H1 (cell line): ENCODE measurements at regions not wholly inside any gene's neighbourhood (a gene's known extent, or its start where the extent isn't known, plus 50 kb on each side); places are given as distances from the start of the nearest gene placed in this dataset.

ENCODE experiments used
- CHD2 ChIP-seq: IDR thresholded peaks from 2 replicates; pipeline ENCODE4 v1.6.1; 2012; ENCODE audit warnings: low read length, improper control_type of control experiment
- CTCF ChIP-seq, 3 experiments: IDR thresholded peaks; 1 replicate in 2 of 3; 2 replicates in 1 of 3; pipeline versions ENCODE4 v1.5.1 to v1.6.1; 2011; ENCODE audit warnings: low read length in 3 of 3, mild to moderate bottlenecking in 3 of 3, inconsistent platforms in 2 of 3, low read depth in 1 of 3, moderate library complexity in 1 of 3; ENCODE audit not compliant: insufficient read depth in 1 of 3; ENCODE audit errors: control extremely low read depth in 1 of 3
- EGR1 ChIP-seq: IDR thresholded peaks from 2 replicates; pipeline ENCODE4 v1.6.1; 2011; ENCODE audit warnings: low read depth, low read length, borderline replicate concordance
- EP300 ChIP-seq, 2 experiments: IDR thresholded peaks; 1 replicate in 1 of 2; 2 replicates in 1 of 2; pipeline ENCODE4 v1.6.1; 2011 to 2012; ENCODE audit warnings: low read depth in 2 of 2, low read length in 2 of 2, mild to moderate bottlenecking in 2 of 2, borderline replicate concordance in 1 of 2, inconsistent platforms in 1 of 2, moderate library complexity in 1 of 2
- EZH2 ChIP-seq: fragments of 200-600 bp; sonication (generic); IDR thresholded peaks from 2 replicates; pipeline ENCODE4 v1.7.1; 2012; ENCODE audit warnings: low read depth, mild to moderate bottlenecking, moderate library complexity, low read length, inconsistent platforms; ENCODE audit not compliant: severe bottlenecking
- GABPA ChIP-seq: IDR thresholded peaks from 2 replicates; pipeline ENCODE4 v1.6.1; 2011; ENCODE audit warnings: mild to moderate bottlenecking, low read length, moderate library complexity, borderline replicate concordance; ENCODE audit not compliant: insufficient read depth
- JUND ChIP-seq: IDR thresholded peaks from 2 replicates; pipeline ENCODE4 v1.6.1; 2011; ENCODE audit warnings: mild to moderate bottlenecking, improper control_type of control experiment, low read length
- KDM1A ChIP-seq: fragments of 200-600, 300-600 bp; sonication (generic); IDR thresholded peaks from 2 replicates; pipeline ENCODE4 v1.7.1; 2016; ENCODE audit warnings: mild to moderate bottlenecking, low read length, borderline replicate concordance
- POLR2A ChIP-seq, 2 experiments: IDR thresholded peaks; 1 replicate in 1 of 2; 2 replicates in 1 of 2; pipeline ENCODE4 v1.6.1; 2011; ENCODE audit warnings: low read depth in 2 of 2, low read length in 2 of 2, mild to moderate bottlenecking in 2 of 2; ENCODE audit errors: control extremely low read depth in 1 of 2
- TCF12 ChIP-seq: IDR thresholded peaks from 2 replicates; pipeline ENCODE4 v1.6.1; 2011; ENCODE audit warnings: low read depth, mild to moderate bottlenecking, low read length
- USF2 ChIP-seq: IDR thresholded peaks from 2 replicates; pipeline ENCODE4 v1.6.1; 2011; ENCODE audit warnings: low read length, improper control_type of control experiment
- YY1 ChIP-seq: IDR thresholded peaks from 2 replicates; pipeline ENCODE4 v1.6.1; 2011; ENCODE audit warnings: low read depth, mild to moderate bottlenecking, low read length

- no peak for TF ChIP-seq EGR1
- TF ChIP-seq CTCF (IDR thresholded peaks at IDR 0.05; ENCODE audit: control extremely low read depth in 1 of 3, insufficient read depth in 1 of 3, low read depth in 1 of 3, low read length in 3 of 3) = no peak
- no peak for TF ChIP-seq POLR2A (IDR thresholded peaks at IDR 0.05; ENCODE audit: control extremely low read depth in 1 of 2, low read depth in 2 of 2, low read length in 2 of 2)
- TF ChIP-seq JUND = no peak
- no peak for TF ChIP-seq KDM1A
- TF ChIP-seq GABPA = no peak
- TF ChIP-seq YY1 = no peak
- no peak for TF ChIP-seq EP300 (IDR thresholded peaks at IDR 0.05; ENCODE audit: borderline replicate concordance in 1 of 2, low read depth in 2 of 2, low read length in 2 of 2)
- TF ChIP-seq TCF12 = no peak
- TF ChIP-seq CHD2 = no peak
- no peak for TF ChIP-seq EZH2
- no peak for TF ChIP-seq USF2
Observed at GRCh38 chr6:165762125-165762524, 99.1 kb upstream of the PDE10A start.
